NCI-H69 (cell line): ENCODE measurements at regions not wholly inside any gene's neighbourhood (a gene's known extent, or its start where the extent isn't known, plus 50 kb on each side); places are given as distances from the start of the nearest gene placed in this dataset.
A peak's percentile ranks its signal among the peaks of the same experiment; 100 is the strongest.
"Not testable (repeated sequence)": the region's sequence is repeated elsewhere in the genome, so short reads cannot be mapped to it uniquely, and the experiment has no call there.

Source experiments
- DNase-seq: peaks from one replicate; lab custom pipeline; 2025; lab: John Stamatoyannopoulos, UW

GRCh38 chr7:79778786-79779770 is 325.6 kb upstream of the MAGI2 start:
- DNase-seq = no peak

GRCh38 chr7:79775911-79776310 is 322.4 kb upstream of the MAGI2 start:
- DNase-seq = no peak

- no peak for DNase-seq
Measured at GRCh38 chr7:79774150-79774549, 320.7 kb upstream of the MAGI2 start.

- DNase-seq = no peak
Measured at GRCh38 chr7:79770970-79771369, 317.5 kb upstream of the MAGI2 start.

GRCh38 chr7:79770063-79770462 is 316.6 kb upstream of the MAGI2 start:
- DNase-seq = peak; percentile 65

- DNase-seq = not testable (repeated sequence)
Measured at GRCh38 chr7:79767876-79768560, 314.6 kb upstream of the MAGI2 start.

- DNase-seq = not testable (repeated sequence)
Measured at GRCh38 chr7:79767192-79767591, 313.7 kb upstream of the MAGI2 start.

GRCh38 chr7:79761876-79762429 is 308.5 kb upstream of the MAGI2 start:
- peak; percentile 32 for DNase-seq

GRCh38 chr7:79750941-79751340 is 297.5 kb upstream of the MAGI2 start:
- DNase-seq = not testable (repeated sequence)

GRCh38 chr7:79749856-79750255 is 296.4 kb upstream of the MAGI2 start:
- no peak for DNase-seq

- peak; percentile 16 for DNase-seq
Measured at GRCh38 chr7:79741684-79742083, 288.2 kb upstream of the MAGI2 start.

- no peak for DNase-seq
Measured at GRCh38 chr7:79740076-79740475, 286.6 kb upstream of the MAGI2 start.

GRCh38 chr7:79739036-79739709 is 285.7 kb upstream of the MAGI2 start:
- DNase-seq = not testable (repeated sequence)

GRCh38 chr7:79736418-79736817 is 283.0 kb upstream of the MAGI2 start:
- DNase-seq = no peak

- DNase-seq = no peak
Measured at GRCh38 chr7:79735012-79735411, 281.5 kb upstream of the MAGI2 start.

- no peak for DNase-seq
Measured at GRCh38 chr7:79734181-79734580, 280.7 kb upstream of the MAGI2 start.

- DNase-seq = no peak
Measured at GRCh38 chr7:79732535-79732934, 279.1 kb upstream of the MAGI2 start.

- no peak for DNase-seq
Measured at GRCh38 chr7:79730971-79731370, 277.5 kb upstream of the MAGI2 start.

- DNase-seq = no peak
Measured at GRCh38 chr7:79723833-79724618, 270.6 kb upstream of the MAGI2 start.

GRCh38 chr7:79722217-79722616 is 268.8 kb upstream of the MAGI2 start:
- no peak for DNase-seq

GRCh38 chr7:79719216-79719615 is 265.7 kb upstream of the MAGI2 start:
- no peak for DNase-seq
